ENCODE measurements at regions not wholly inside any gene's neighbourhood (a gene's known extent, or its start where the extent isn't known, plus 50 kb on each side); places are given as distances from the start of the nearest gene placed in this dataset.
"Not testable (repeated sequence)": the region's sequence is repeated elsewhere in the genome, so short reads cannot be mapped to it uniquely, and the experiment has no call there.

- no peak for ATAC-seq
- TF ChIP-seq TCF4 (CRISPR knock-in tag; IDR thresholded peaks at IDR 0.05; ENCODE audit: borderline replicate concordance): no peak
- TF ChIP-seq CSDC2 (CRISPR knock-in tag; IDR thresholded peaks at IDR 0.05): no peak
Observed at GRCh38 chr1:844472-845026, 79.2 kb upstream of the SAMD11 start.

GRCh38 chr1:845641-846040, 78.1 kb upstream of the SAMD11 start:
- not testable (repeated sequence) for ATAC-seq

GRCh38 chr1:849873-850272, 73.8 kb upstream of the SAMD11 start:
- not testable (repeated sequence) for ATAC-seq

- ATAC-seq: peak; percentile 40; the same call in 1 of the 3 replicates
Observed at GRCh38 chr1:850318-850717, 73.4 kb upstream of the SAMD11 start.

GRCh38 chr1:851398-851797, 72.3 kb upstream of the SAMD11 start:
- not testable (repeated sequence) for ATAC-seq

GRCh38 chr1:851841-852240, 71.9 kb upstream of the SAMD11 start:
- not testable (repeated sequence) for ATAC-seq

- not testable (repeated sequence) for ATAC-seq
Observed at GRCh38 chr1:855202-855981, 68.3 kb upstream of the SAMD11 start.

GRCh38 chr1:856541-857057, 67.1 kb upstream of the SAMD11 start:
- not testable (repeated sequence) for ATAC-seq

- peak; percentile 73 for ATAC-seq
Observed at GRCh38 chr1:857926-858648, 65.6 kb upstream of the SAMD11 start.

- ATAC-seq: peak; percentile 89
Observed at GRCh38 chr1:858649-859041, 65.1 kb upstream of the SAMD11 start.

GRCh38 chr1:860941-861340, 62.8 kb upstream of the SAMD11 start:
- not testable (repeated sequence) for ATAC-seq

- no peak for ATAC-seq
- TF ChIP-seq ZNF565 (CRISPR knock-in tag; conservative IDR thresholded peaks at IDR 0.05; ENCODE audit: low read depth) (no peak), PATZ1 (CRISPR knock-in tag; IDR thresholded peaks at IDR 0.05; ENCODE audit: borderline replicate concordance) (no peak), CSDC2 (CRISPR knock-in tag; IDR thresholded peaks at IDR 0.05) (no peak), RARB (CRISPR knock-in tag; IDR thresholded peaks at IDR 0.05) (no peak), ESRRG (CRISPR knock-in tag; IDR thresholded peaks at IDR 0.05) (no peak), ISL1 (CRISPR knock-in tag; IDR thresholded peaks at IDR 0.05) (no peak), GLIS3 (CRISPR knock-in tag; IDR thresholded peaks at IDR 0.05) (no peak), CSRNP3 (CRISPR knock-in tag; IDR thresholded peaks at IDR 0.05) (no peak), ZFP3 (CRISPR knock-in tag; IDR thresholded peaks at IDR 0.05) (no peak), PPARA (CRISPR knock-in tag; IDR thresholded peaks at IDR 0.05; ENCODE audit: borderline replicate concordance) (no peak), OSR1 (CRISPR knock-in tag; IDR thresholded peaks at IDR 0.05) (no peak), TCF4 (CRISPR knock-in tag; IDR thresholded peaks at IDR 0.05; ENCODE audit: borderline replicate concordance) (no peak), ARNTL (CRISPR knock-in tag; IDR thresholded peaks at IDR 0.05; ENCODE audit: borderline replicate concordance, low read depth) (no peak), ZFP30 (CRISPR knock-in tag; IDR thresholded peaks at IDR 0.05) (no peak), TOX (CRISPR knock-in tag; IDR thresholded peaks at IDR 0.05; ENCODE audit: borderline replicate concordance) (no peak), ZNF8 (CRISPR knock-in tag; IDR thresholded peaks at IDR 0.05) (no peak), SNAI2 (CRISPR knock-in tag; IDR thresholded peaks at IDR 0.05) (no peak)
Observed at GRCh38 chr1:861714-862113, 62.0 kb upstream of the SAMD11 start.

All from SK-N-SH treated with all-trans-retinoic acid at 6 μM for 48 hours (cell line).